PC-3 (cell line): ENCODE measurements at regions not wholly inside any gene's neighbourhood (a gene's known extent, or its start where the extent isn't known, plus 50 kb on each side); places are given as distances from the start of the nearest gene placed in this dataset.
A peak's percentile ranks its signal among the peaks of the same experiment; 100 is the strongest.

ENCODE experiments used
- ATAC-seq: fragments of 200-7000 bp; cut with Tn5 transposase; 2 replicates; pipeline ENCODE4 v1.9.1; 2020; ENCODE audit warnings: mild to moderate bottlenecking, moderate library complexity
- BruUV-seq: library from RNA; stranded (reverse); fragments of 400-500 nt; replicated peaks from 2 replicates; lab custom pipeline; 2021; lab: Mats Ljungman, UMichigan
- CTCF ChIA-PET: fragments of 300-600 bp; sonication (Branson Sonifier 250); formaldehyde crosslinking; loops from one replicate; lab custom pipeline; 2022; ENCODE audit warnings: antibody characterized with exemption; lab: Charles Lee
- POLR2A ChIA-PET: fragments of 300-600 bp; sonication (Branson Sonifier 250); formaldehyde crosslinking; loops from one replicate; lab custom pipeline; 2022; ENCODE audit warnings: antibody characterized with exemption; ENCODE audit not compliant: unreplicated experiment; lab: Charles Lee
- DNase-seq: peaks from one replicate; pipeline ENCODE4 v3.0.0-alpha.2; 2015
- H2AFZ ChIP-seq: fragments of 300-600 bp; sonication (generic); 2 replicates; pipeline ENCODE4 v1.6.0; 2016; ENCODE audit warnings: antibody characterized with exemption, low read length
- H3F3A ChIP-seq: fragments of 300-600 bp; sonication (generic); one replicate; pipeline ENCODE4 v1.6.0; 2017; ENCODE audit warnings: antibody characterized with exemption, low read length, control low read depth, mild to moderate bottlenecking; ENCODE audit not compliant: unreplicated experiment
- H3K27ac ChIP-seq: fragments of 300-600 bp; sonication (generic); 2 replicates; pipeline ENCODE4 v1.5.1; 2016; ENCODE audit warnings: mild to moderate bottlenecking, low read length
- H3K27me3 ChIP-seq: fragments of 300-600 bp; sonication (generic); 2 replicates; pipeline ENCODE4 v1.6.1; 2016; ENCODE audit warnings: low read length, mixed read lengths
- H3K36me3 ChIP-seq: fragments of 300-600 bp; sonication (generic); 2 replicates; pipeline ENCODE4 v1.6.1; 2016; ENCODE audit warnings: low read depth, mixed run types, low read length, mixed read lengths
- H3K4me1 ChIP-seq: fragments of 300-600 bp; sonication (generic); 2 replicates; pipeline ENCODE4 v1.5.1; 2016; ENCODE audit warnings: low read length; ENCODE audit not compliant: insufficient read depth
- H3K4me2 ChIP-seq: fragments of 300-600 bp; sonication (generic); 2 replicates; pipeline ENCODE4 v1.6.0; 2016; ENCODE audit warnings: low read length
- H3K4me3 ChIP-seq: fragments of 300-600 bp; sonication (generic); 2 replicates; pipeline ENCODE4 v1.5.1; 2016; ENCODE audit warnings: mild to moderate bottlenecking, low read length, mixed read lengths
- H3K79me2 ChIP-seq: fragments of 300-600 bp; sonication (generic); 2 replicates; pipeline ENCODE4 v1.6.1; 2017; ENCODE audit warnings: low read length, mixed read lengths
- H3K9ac ChIP-seq: fragments of 300-600 bp; sonication (generic); 2 replicates; pipeline ENCODE4 v1.6.0; 2016; ENCODE audit warnings: mild to moderate bottlenecking, low read length
- H3K9me2 ChIP-seq: fragments of 300-600 bp; sonication (generic); replicated peaks from 2 replicates; pipeline ENCODE4 v1.6.1; 2016; ENCODE audit warnings: mixed run types, low read length, mixed read lengths
- H3K9me3 ChIP-seq: fragments of 300-600 bp; sonication (generic); 2 replicates; pipeline ENCODE4 v1.6.1; 2016; ENCODE audit warnings: low read length, mixed read lengths
- H4K20me1 ChIP-seq: fragments of 300-600 bp; sonication (generic); 2 replicates; pipeline ENCODE4 v1.6.1; 2016; ENCODE audit warnings: low read length, mixed read lengths
- CTCF ChIP-seq: fragments of 300-600 bp; sonication (generic); conservative IDR thresholded peaks from 2 replicates; pipeline ENCODE4 v1.5.1; 2017; ENCODE audit warnings: antibody characterized with exemption, low read depth, mild to moderate bottlenecking, low read length
- EZH2 ChIP-seq: fragments of 300-600 bp; sonication (generic); IDR thresholded peaks from one replicate; pipeline ENCODE4 v1.6.1; 2017; ENCODE audit warnings: antibody characterized with exemption, mild to moderate bottlenecking, low read length; ENCODE audit not compliant: unreplicated experiment
- EZH2phosphoT487 ChIP-seq: fragments of 300-600 bp; sonication (generic); IDR thresholded peaks from 2 replicates; pipeline ENCODE4 v1.6.1; 2018; ENCODE audit warnings: mild to moderate bottlenecking, antibody characterized with exemption, low read length, borderline replicate concordance
- intact Hi-C: fragments of 100-400 bp; cut with micrococcal nuclease; formaldehyde crosslinking; loops from 2 replicates; pipeline ENCODE4 v1.9.0; 2023

- no peaks in the 10 kb centered on the region for H3K36me3 ChIP-seq
- peaks cover 17% of the 10 kb centered on the region for H3K4me1 ChIP-seq
- H3K79me2 ChIP-seq = no peaks in the 10 kb centered on the region
- no peaks in the 10 kb centered on the region for H3K9me2 ChIP-seq
- H3K27ac ChIP-seq = peak overlapping the region; percentile 64
- no peaks in the 10 kb centered on the region for H3F3A ChIP-seq
- no peaks in the 10 kb centered on the region for H3K9me3 ChIP-seq
- H2AFZ ChIP-seq = 0 out of 2 replicates have a peak overlapping the region, but pooled peaks have one; percentile 34
- BruUV-seq = no TSS peak
- no peak overlapping the region for H3K9ac ChIP-seq
- intact Hi-C loops = no loop called here
- CTCF ChIA-PET = interaction anchor here (0.6 kb wide), 1 partner anchor 454 kb away, joined by 3 read pairs; no protein-coding TSS in a partner anchor
- ATAC-seq (peak; percentile 67), DNase-seq (peak; percentile 78)
- H4K20me1 ChIP-seq = no peaks in the 10 kb centered on the region
- TF ChIP-seq CTCF = no peak
- TF ChIP-seq EZH2 = no peak
- no peak for TF ChIP-seq EZH2phosphoT487
- no peak overlapping the region; the same call in 1 of the 2 replicates for H3K4me3 ChIP-seq
- POLR2A ChIA-PET = no interaction called here
- H3K27me3 ChIP-seq = no peaks in the 10 kb centered on the region
- peak overlapping the region; percentile 67 for H3K4me2 ChIP-seq
Observed at GRCh38 chr10:8233832-8234259, 179.4 kb downstream of the GATA3 start.

DNA sequence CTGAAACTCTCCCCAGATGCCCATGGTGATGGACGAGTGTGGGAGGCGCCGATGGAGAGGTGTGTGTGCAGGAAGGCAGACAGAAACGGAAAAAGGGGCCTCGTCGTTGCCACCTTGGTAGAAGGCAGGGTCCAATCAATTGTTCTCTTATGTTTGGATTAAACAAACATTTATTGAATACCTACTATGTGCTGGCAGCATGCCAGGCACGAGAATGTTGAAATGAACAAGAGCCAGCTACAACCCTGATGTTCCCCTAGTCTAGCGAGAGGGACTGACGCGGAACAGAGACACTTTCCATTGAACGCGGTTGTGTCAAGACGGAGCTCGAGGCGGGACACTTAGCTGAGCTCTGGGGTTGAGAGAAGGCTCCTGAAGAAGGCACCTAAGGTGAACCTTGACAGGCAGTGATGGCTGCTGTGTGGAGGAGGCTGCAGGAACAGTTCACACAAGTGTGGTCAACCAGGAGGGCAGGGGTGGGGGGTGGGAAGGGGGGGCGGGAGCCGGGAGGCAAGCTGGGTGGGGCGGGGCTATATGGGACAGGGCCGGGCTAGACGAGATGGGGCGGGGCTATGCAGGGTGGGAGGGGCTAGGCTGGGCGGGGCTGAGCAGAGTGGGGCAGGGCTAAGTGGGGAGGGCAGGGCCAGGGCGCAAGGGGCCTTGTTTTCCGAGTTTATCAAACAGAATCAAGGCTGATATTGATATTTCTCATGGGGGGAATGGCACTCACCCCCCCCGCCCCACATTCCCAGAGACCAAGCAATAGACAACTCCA is 181.0 kb downstream of the GATA3 start:
- intact Hi-C loops = no loop called here
- no TSS peak for BruUV-seq
- CTCF ChIA-PET = no interaction called here

More for the DNA sequence above, 181.0 kb downstream of the GATA3 start:
- no peak for DNase-seq
- ATAC-seq = no peak
- Histone ChIP-seq H3K9me3 (no peaks in the 10 kb centered on the region), H3K27me3 (no peaks in the 10 kb centered on the region), H3K4me2 (no peak overlapping the region), H3K4me1 (peaks cover 17% of the 10 kb centered on the region), H2AFZ (no peak overlapping the region), H3K27ac (no peak overlapping the region), H3K9ac (no peak overlapping the region), H3K4me3 (no peak overlapping the region), H3K36me3 (no peaks in the 10 kb centered on the region), H3F3A (no peaks in the 10 kb centered on the region), H4K20me1 (no peaks in the 10 kb centered on the region), H3K79me2 (no peaks in the 10 kb centered on the region), H3K9me2 (no peaks in the 10 kb centered on the region)
- no peak for TF ChIP-seq EZH2phosphoT487
- TF ChIP-seq EZH2 = no peak
- TF ChIP-seq CTCF = no peak
- POLR2A ChIA-PET = no interaction called here
